HepG2 (cell line): ENCODE measurements at regions not wholly inside any gene's neighbourhood (a gene's known extent, or its start where the extent isn't known, plus 50 kb on each side); places are given as distances from the start of the nearest gene placed in this dataset.

Experiments used
- HNF4A ChIP-seq: sonication (generic); formaldehyde crosslinking; IDR thresholded peaks from 2 replicates; pipeline ENCODE4 v1.4.0; 2020; ENCODE audit warnings: missing genetic modification reagents
- MEIS2 ChIP-seq: sonication (generic); formaldehyde crosslinking; IDR thresholded peaks from 2 replicates; pipeline ENCODE4 v1.9.0; 2021; ENCODE audit warnings: mild to moderate bottlenecking, missing genetic modification reagents
- SOX5 ChIP-seq: IDR thresholded peaks from 2 replicates; pipeline ENCODE4 v1.6.1; 2016; ENCODE audit warnings: borderline replicate concordance
- ZNF776 ChIP-seq: sonication (generic); formaldehyde crosslinking; IDR thresholded peaks from 2 replicates; pipeline ENCODE4 v1.4.0; 2020; ENCODE audit warnings: mild to moderate bottlenecking, missing genetic modification reagents
- ZNF878 ChIP-seq: sonication (generic); formaldehyde crosslinking; IDR thresholded peaks from 2 replicates; pipeline ENCODE4 v1.8.1; 2023; ENCODE audit warnings: mild to moderate bottlenecking, missing genetic modification reagents, moderate library complexity
- TF ChIP-seq, protein P1 (sequence below): sonication (generic); formaldehyde crosslinking; IDR thresholded peaks from 2 replicates; pipeline ENCODE4 v1.5.1; 2020; ENCODE audit warnings: mild to moderate bottlenecking, missing genetic modification reagents, borderline replicate concordance
- TF ChIP-seq, protein P2 (sequence below): IDR thresholded peaks from 2 replicates; pipeline ENCODE4 v1.6.1; 2012; ENCODE audit warnings: low read depth, low read length, improper control_type of control experiment
- TF ChIP-seq, protein P3 (sequence below): IDR thresholded peaks from 2 replicates; pipeline ENCODE4 v1.6.1; 2012; ENCODE audit warnings: low read length, improper control_type of control experiment
- TF ChIP-seq, protein P4 (sequence below): sonication (generic); formaldehyde crosslinking; IDR thresholded peaks from 2 replicates; pipeline ENCODE4 v1.4.0; 2020; ENCODE audit warnings: missing genetic modification reagents, borderline replicate concordance
- TF ChIP-seq, protein P5 (sequence below): IDR thresholded peaks from 2 replicates; pipeline ENCODE4 v1.4.0; 2020; ENCODE audit warnings: mild to moderate bottlenecking, missing genetic modification reagents

DNA sequence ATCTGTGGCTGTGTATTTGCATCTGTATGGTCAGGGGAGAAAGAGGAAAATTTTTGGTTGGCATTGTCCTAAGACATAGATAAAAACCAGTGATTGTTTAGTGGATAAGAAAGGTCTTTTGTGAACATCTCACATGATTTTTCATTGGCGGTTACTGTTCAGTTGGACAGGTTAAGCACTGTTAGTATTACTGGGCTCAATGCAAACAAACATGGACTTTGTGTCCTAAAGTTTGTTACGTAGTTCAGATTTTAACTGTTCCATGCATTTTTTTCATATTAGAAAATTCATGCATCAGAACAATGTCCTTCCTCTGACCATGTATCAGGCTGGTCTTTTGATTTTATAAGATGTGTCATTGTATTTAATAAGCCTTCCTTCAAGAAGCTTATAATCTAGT lies 368.0 kb downstream of the MEIS1 start (continued):
- TF ChIP-seq, protein P1, sequence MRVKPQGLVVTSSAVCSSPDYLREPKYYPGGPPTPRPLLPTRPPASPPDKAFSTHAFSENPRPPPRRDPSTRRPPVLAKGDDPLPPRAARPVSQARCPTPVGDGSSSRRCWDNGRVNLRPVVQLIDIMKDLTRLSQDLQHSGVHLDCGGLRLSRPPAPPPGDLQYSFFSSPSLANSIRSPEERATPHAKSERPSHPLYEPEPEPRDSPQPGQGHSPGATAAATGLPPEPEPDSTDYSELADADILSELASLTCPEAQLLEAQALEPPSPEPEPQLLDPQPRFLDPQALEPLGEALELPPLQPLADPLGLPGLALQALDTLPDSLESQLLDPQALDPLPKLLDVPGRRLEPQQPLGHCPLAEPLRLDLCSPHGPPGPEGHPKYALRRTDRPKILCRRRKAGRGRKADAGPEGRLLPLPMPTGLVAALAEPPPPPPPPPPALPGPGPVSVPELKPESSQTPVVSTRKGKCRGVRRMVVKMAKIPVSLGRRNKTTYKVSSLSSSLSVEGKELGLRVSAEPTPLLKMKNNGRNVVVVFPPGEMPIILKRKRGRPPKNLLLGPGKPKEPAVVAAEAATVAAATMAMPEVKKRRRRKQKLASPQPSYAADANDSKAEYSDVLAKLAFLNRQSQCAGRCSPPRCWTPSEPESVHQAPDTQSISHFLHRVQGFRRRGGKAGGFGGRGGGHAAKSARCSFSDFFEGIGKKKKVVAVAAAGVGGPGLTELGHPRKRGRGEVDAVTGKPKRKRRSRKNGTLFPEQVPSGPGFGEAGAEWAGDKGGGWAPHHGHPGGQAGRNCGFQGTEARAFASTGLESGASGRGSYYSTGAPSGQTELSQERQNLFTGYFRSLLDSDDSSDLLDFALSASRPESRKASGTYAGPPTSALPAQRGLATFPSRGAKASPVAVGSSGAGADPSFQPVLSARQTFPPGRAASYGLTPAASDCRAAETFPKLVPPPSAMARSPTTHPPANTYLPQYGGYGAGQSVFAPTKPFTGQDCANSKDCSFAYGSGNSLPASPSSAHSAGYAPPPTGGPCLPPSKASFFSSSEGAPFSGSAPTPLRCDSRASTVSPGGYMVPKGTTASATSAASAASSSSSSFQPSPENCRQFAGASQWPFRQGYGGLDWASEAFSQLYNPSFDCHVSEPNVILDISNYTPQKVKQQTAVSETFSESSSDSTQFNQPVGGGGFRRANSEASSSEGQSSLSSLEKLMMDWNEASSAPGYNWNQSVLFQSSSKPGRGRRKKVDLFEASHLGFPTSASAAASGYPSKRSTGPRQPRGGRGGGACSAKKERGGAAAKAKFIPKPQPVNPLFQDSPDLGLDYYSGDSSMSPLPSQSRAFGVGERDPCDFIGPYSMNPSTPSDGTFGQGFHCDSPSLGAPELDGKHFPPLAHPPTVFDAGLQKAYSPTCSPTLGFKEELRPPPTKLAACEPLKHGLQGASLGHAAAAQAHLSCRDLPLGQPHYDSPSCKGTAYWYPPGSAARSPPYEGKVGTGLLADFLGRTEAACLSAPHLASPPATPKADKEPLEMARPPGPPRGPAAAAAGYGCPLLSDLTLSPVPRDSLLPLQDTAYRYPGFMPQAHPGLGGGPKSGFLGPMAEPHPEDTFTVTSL (CRISPR knock-in tag), result peak; percentile 71; the same call in 1 of the 2 replicates
- TF ChIP-seq, protein P2, sequence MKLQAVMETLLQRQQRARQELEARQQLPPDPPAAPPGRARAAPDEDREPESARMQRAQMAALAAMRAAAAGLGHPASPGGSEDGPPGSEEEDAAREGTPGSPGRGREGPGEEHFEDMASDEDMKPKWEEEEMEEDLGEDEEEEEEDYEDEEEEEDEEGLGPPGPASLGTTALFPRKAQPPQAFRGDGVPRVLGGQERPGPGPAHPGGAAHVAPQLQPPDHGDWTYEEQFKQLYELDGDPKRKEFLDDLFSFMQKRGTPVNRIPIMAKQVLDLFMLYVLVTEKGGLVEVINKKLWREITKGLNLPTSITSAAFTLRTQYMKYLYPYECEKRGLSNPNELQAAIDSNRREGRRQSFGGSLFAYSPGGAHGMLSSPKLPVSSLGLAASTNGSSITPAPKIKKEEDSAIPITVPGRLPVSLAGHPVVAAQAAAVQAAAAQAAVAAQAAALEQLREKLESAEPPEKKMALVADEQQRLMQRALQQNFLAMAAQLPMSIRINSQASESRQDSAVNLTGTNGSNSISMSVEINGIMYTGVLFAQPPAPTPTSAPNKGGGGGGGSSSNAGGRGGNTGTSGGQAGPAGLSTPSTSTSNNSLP, result peak; percentile 57; the same call in 1 of the 2 replicates
- TF ChIP-seq ZNF776 (CRISPR knock-in tag) (no peak), ZNF878 (CRISPR knock-in tag) (no peak), MEIS2 (CRISPR knock-in tag) (no peak), SOX5 (peak; percentile 73; the same call in 1 of the 2 replicates), HNF4A (CRISPR knock-in tag) (peak; percentile 57; the same call in 1 of the 2 replicates)
- TF ChIP-seq, protein P3, sequence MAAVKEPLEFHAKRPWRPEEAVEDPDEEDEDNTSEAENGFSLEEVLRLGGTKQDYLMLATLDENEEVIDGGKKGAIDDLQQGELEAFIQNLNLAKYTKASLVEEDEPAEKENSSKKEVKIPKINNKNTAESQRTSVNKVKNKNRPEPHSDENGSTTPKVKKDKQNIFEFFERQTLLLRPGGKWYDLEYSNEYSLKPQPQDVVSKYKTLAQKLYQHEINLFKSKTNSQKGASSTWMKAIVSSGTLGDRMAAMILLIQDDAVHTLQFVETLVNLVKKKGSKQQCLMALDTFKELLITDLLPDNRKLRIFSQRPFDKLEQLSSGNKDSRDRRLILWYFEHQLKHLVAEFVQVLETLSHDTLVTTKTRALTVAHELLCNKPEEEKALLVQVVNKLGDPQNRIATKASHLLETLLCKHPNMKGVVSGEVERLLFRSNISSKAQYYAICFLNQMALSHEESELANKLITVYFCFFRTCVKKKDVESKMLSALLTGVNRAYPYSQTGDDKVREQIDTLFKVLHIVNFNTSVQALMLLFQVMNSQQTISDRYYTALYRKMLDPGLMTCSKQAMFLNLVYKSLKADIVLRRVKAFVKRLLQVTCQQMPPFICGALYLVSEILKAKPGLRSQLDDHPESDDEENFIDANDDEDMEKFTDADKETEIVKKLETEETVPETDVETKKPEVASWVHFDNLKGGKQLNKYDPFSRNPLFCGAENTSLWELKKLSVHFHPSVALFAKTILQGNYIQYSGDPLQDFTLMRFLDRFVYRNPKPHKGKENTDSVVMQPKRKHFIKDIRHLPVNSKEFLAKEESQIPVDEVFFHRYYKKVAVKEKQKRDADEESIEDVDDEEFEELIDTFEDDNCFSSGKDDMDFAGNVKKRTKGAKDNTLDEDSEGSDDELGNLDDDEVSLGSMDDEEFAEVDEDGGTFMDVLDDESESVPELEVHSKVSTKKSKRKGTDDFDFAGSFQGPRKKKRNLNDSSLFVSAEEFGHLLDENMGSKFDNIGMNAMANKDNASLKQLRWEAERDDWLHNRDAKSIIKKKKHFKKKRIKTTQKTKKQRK, result 0 out of 2 replicates have a peak, but pooled peaks have one; percentile 14
- TF ChIP-seq, protein P4, sequence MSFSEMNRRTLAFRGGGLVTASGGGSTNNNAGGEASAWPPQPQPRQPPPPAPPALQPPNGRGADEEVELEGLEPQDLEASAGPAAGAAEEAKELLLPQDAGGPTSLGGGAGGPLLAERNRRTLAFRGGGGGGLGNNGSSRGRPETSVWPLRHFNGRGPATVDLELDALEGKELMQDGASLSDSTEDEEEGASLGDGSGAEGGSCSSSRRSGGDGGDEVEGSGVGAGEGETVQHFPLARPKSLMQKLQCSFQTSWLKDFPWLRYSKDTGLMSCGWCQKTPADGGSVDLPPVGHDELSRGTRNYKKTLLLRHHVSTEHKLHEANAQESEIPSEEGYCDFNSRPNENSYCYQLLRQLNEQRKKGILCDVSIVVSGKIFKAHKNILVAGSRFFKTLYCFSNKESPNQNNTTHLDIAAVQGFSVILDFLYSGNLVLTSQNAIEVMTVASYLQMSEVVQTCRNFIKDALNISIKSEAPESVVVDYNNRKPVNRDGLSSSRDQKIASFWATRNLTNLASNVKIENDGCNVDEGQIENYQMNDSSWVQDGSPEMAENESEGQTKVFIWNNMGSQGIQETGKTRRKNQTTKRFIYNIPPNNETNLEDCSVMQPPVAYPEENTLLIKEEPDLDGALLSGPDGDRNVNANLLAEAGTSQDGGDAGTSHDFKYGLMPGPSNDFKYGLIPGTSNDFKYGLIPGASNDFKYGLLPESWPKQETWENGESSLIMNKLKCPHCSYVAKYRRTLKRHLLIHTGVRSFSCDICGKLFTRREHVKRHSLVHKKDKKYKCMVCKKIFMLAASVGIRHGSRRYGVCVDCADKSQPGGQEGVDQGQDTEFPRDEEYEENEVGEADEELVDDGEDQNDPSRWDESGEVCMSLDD (CRISPR knock-in tag), result no peak
- TF ChIP-seq, protein P5, sequence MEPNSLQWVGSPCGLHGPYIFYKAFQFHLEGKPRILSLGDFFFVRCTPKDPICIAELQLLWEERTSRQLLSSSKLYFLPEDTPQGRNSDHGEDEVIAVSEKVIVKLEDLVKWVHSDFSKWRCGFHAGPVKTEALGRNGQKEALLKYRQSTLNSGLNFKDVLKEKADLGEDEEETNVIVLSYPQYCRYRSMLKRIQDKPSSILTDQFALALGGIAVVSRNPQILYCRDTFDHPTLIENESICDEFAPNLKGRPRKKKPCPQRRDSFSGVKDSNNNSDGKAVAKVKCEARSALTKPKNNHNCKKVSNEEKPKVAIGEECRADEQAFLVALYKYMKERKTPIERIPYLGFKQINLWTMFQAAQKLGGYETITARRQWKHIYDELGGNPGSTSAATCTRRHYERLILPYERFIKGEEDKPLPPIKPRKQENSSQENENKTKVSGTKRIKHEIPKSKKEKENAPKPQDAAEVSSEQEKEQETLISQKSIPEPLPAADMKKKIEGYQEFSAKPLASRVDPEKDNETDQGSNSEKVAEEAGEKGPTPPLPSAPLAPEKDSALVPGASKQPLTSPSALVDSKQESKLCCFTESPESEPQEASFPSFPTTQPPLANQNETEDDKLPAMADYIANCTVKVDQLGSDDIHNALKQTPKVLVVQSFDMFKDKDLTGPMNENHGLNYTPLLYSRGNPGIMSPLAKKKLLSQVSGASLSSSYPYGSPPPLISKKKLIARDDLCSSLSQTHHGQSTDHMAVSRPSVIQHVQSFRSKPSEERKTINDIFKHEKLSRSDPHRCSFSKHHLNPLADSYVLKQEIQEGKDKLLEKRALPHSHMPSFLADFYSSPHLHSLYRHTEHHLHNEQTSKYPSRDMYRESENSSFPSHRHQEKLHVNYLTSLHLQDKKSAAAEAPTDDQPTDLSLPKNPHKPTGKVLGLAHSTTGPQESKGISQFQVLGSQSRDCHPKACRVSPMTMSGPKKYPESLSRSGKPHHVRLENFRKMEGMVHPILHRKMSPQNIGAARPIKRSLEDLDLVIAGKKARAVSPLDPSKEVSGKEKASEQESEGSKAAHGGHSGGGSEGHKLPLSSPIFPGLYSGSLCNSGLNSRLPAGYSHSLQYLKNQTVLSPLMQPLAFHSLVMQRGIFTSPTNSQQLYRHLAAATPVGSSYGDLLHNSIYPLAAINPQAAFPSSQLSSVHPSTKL (CRISPR knock-in tag), result peak; percentile 39; the same call in 1 of the 2 replicates
